ENCODE measurements at regions not wholly inside any gene's neighbourhood (a gene's known extent, or its start where the extent isn't known, plus 50 kb on each side); places are given as distances from the start of the nearest gene placed in this dataset.

- H2AK5ac ChIP-seq (ENCODE audit: low read depth, low read length) = no peak overlapping the region
- H3K56ac ChIP-seq (replicated peaks; ENCODE audit: insufficient read length, low read depth, low read length) = no peak overlapping the region
- ChIA-PET POLR2A (ENCODE audit: partially characterized antibody) (no interaction called here), CTCF (ENCODE audit: partially characterized antibody) (no interaction called here)
- peak overlapping the region; percentile 9 for H2AFZ ChIP-seq (ENCODE audit: low read length)
- FAIRE-seq (peak; percentile 24), DNase-seq (ENCODE audit: low read depth in 1 of 2, low spot score in 2 of 2) (no peak)
- no peak overlapping the region for H3K4me3 ChIP-seq (ENCODE audit: extremely low read depth in 1 of 4, insufficient read depth in 2 of 4, low read depth in 3 of 4, low read length in 4 of 4)
- no peaks in the 10 kb centered on the region for H3K79me2 ChIP-seq (ENCODE audit: control insufficient read depth in 1 of 2, insufficient read depth in 2 of 2, low read length in 2 of 2)
- H3K79me1 ChIP-seq (ENCODE audit: low read depth, low read length) = no peaks in the 10 kb centered on the region
- no peak overlapping the region for H4K8ac ChIP-seq (ENCODE audit: extremely low read depth, insufficient read depth, low read length)
- peaks cover 0 to 8% (median 3%) of the 10 kb centered on the region in 4 experiments; a peak in 3 of 7 replicates for H3K4me1 ChIP-seq (replicated peaks in 1 of 4; ENCODE audit: control insufficient read depth in 3 of 4, insufficient read depth in 4 of 4, low read length in 3 of 4)
- no peaks in the 10 kb centered on the region for H3K36me3 ChIP-seq (ENCODE audit: control insufficient read depth in 2 of 4, insufficient read depth in 4 of 4, low read length in 3 of 4)
- WGBS, 2 experiments (ENCODE audit: extremely low coverage in 1 of 2, insufficient coverage in 1 of 2, insufficient read length in 1 of 2, insufficient replicate concordance in 2 of 2, low coverage in 1 of 2, low lambda C conversion rate in 2 of 2, missing lambda C conversion rate in 1 of 2) = 94% methylated on average over 1 of the region's 1 CpG; no CpG with 5 or more reads in 1 of the 2 experiments
- H3K4me2 ChIP-seq (ENCODE audit: insufficient read depth in 1 of 2, low read depth in 2 of 2, low read length in 2 of 2) = no peak overlapping the region
- H2BK5ac ChIP-seq (ENCODE audit: low read depth, low read length) = no peak overlapping the region
- H2BK15ac ChIP-seq (ENCODE audit: low read length) = no peak overlapping the region
- no peaks in the 10 kb centered on the region for H4K20me1 ChIP-seq (replicated peaks in 1 of 2; ENCODE audit: control insufficient read depth in 1 of 2, insufficient read depth in 2 of 2, low read length in 2 of 2)
- no peaks in the 10 kb centered on the region for H3K23me2 ChIP-seq (ENCODE audit: low read depth, low read length)
- no peak overlapping the region for H2BK120ac ChIP-seq (replicated peaks; ENCODE audit: low read depth, low read length)
- H3K9ac ChIP-seq (replicated peaks in 1 of 4; ENCODE audit: extremely low read depth in 1 of 4, low read depth in 3 of 4, low read length in 3 of 4) = no peak overlapping the region
- no peak overlapping the region for H3K4ac ChIP-seq (replicated peaks; ENCODE audit: insufficient read length, low read depth, low read length)
- H3K27ac ChIP-seq (ENCODE audit: low read depth, low read length) = no peak overlapping the region
- no peak overlapping the region for H4K91ac ChIP-seq (replicated peaks; ENCODE audit: insufficient read length, low read length)
- H4K5ac ChIP-seq (ENCODE audit: insufficient read length, low read depth, low read length) = no peak overlapping the region
- no peak overlapping the region for H3K18ac ChIP-seq (ENCODE audit: extremely low read depth, low read length)
- H2BK12ac ChIP-seq (ENCODE audit: low read depth, low read length) = no peak overlapping the region
- H3K9me3 ChIP-seq (ENCODE audit: insufficient read depth in 2 of 2, low read depth in 1 of 2, low read length in 1 of 2) = no peaks in the 10 kb centered on the region
- H3K27me3 ChIP-seq (replicated peaks in 1 of 4; ENCODE audit: control insufficient read depth in 3 of 4, extremely low read depth in 1 of 4, insufficient read depth in 3 of 4, low read length in 3 of 4) = no peaks in the 10 kb centered on the region
- H3K23ac ChIP-seq (ENCODE audit: insufficient read length) = no peak overlapping the region
- H2BK20ac ChIP-seq (ENCODE audit: low read length) = no peak overlapping the region
- no peak overlapping the region for H3K14ac ChIP-seq (ENCODE audit: insufficient read length)
- TF ChIP-seq GABPA (IDR thresholded peaks at IDR 0.05; ENCODE audit: borderline replicate concordance, insufficient read depth, low read length) = no peak
- no peak for TF ChIP-seq HDAC6 (IDR thresholded peaks at IDR 0.05; ENCODE audit: low read depth, low read length)
- TF ChIP-seq USF2 (IDR thresholded peaks at IDR 0.05; ENCODE audit: low read length) = no peak
- no peak for TF ChIP-seq ZNF274 (IDR thresholded peaks at IDR 0.05; ENCODE audit: borderline replicate concordance, extremely low read depth, low read length)
- TF ChIP-seq TBP (IDR thresholded peaks at IDR 0.05; ENCODE audit: low read depth, low read length) = no peak
- no peak for TF ChIP-seq CTCF (IDR thresholded peaks at IDR 0.05; ENCODE audit: control extremely low read depth in 1 of 3, insufficient read depth in 1 of 3, low read depth in 1 of 3, low read length in 3 of 3)
- no peak for TF ChIP-seq POLR2AphosphoS5 (IDR thresholded peaks at IDR 0.05; ENCODE audit: low read depth, low read length)
- TF ChIP-seq CEBPB (IDR thresholded peaks at IDR 0.05; ENCODE audit: low read depth, low read length) = no peak
- no peak for TF ChIP-seq CBX8 (IDR thresholded peaks at IDR 0.05; ENCODE audit: borderline replicate concordance, low read depth, low read length)
- TF ChIP-seq CBX5 (IDR thresholded peaks at IDR 0.05; ENCODE audit: low read depth, low read length) = no peak
- no peak for TF ChIP-seq GTF2F1 (IDR thresholded peaks at IDR 0.05; ENCODE audit: borderline replicate concordance, low read depth, low read length)
Observed at GRCh38 chr18:40904295-40904694, 1050.7 kb upstream of the PIK3C3 start.

Data from H1 (cell line).